GM19397 (cell line): ENCODE measurements at regions not wholly inside any gene's neighbourhood (a gene's known extent, or its start where the extent isn't known, plus 50 kb on each side); places are given as distances from the start of the nearest gene placed in this dataset.

ENCODE experiments used
- ATAC-seq: cut with Tn5 transposase; IDR thresholded peaks from one replicate; pipeline ENCODE4 v1.9.1; 2021; ENCODE audit warnings: mild to moderate bottlenecking, moderate library complexity; ENCODE audit not compliant: unreplicated experiment

DNA sequence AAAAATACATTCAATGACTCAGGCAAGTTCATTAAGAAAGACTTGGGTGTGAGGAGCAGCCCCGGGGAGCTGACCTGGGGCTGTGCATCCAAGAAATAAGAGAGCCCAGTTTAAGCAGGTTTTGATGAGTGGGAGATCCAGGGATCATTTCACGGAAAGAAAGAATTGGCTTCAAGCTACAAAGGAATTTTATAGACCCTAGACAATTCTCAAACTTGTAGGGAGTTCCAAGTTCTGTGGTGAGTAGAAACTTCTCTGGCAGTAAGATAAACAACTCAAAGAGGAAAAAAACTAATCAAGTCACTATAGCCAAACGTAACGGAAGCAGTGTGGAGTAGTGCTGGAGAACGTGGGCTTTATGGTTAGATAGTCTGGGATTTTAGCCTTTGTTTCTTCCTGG is 175.7 kb upstream of the DDHD1 start:
- ATAC-seq = no peak

- no peak for ATAC-seq
Measured at GRCh38 chr14:53327716-53328115, 174.6 kb upstream of the DDHD1 start.

DNA sequence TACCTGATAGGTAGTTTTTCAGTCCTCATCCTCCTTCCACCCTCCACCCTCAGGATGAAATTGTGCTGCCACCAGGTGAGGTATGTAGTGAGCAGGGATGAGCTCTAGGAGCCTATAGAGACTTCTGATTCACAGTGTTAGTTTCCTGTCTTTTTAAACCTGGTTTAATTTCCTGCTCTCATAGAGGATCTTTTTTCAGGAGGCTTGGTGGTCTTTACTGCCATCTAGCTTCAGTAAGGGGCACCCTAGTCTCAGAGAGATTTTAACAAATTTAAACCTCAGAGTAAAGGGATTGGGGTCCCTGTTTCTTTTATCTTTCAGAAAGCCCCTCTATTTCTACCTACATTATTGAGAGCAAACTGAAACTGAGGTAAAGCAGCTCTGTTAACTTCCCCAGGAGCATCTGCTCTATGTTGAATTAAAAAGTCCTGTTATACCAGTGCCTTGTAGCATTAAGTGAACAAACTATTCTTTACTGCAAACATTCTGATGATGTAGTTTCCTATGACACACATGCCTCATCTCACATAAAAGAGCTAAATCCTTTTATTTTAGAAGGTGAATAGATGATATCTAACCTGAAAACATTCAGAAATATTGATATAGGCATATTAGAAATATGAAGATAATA is 172.2 kb upstream of the DDHD1 start:
- ATAC-seq = no peak

GRCh38 chr14:53316504-53316903 is 163.4 kb upstream of the DDHD1 start:
- ATAC-seq = no peak

DNA sequence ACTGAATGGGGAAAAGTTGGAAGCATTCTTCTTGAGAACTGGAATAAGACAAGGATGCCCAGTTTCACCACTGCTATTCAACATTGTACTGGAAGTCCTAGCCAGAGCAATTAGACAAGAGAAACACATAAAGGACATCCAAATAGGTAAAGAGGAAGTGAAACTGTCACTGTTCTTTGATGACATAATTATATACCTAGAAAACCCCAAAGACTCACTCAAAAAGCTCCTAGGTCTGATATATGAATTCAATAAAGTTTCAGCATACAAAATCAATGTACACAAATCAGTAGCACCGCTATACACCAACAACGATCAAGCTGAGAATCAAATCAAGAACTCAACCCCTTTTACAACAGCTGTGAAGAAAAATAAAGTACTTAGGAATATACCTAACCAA is 157.3 kb upstream of the DDHD1 start:
- no peak for ATAC-seq

DNA sequence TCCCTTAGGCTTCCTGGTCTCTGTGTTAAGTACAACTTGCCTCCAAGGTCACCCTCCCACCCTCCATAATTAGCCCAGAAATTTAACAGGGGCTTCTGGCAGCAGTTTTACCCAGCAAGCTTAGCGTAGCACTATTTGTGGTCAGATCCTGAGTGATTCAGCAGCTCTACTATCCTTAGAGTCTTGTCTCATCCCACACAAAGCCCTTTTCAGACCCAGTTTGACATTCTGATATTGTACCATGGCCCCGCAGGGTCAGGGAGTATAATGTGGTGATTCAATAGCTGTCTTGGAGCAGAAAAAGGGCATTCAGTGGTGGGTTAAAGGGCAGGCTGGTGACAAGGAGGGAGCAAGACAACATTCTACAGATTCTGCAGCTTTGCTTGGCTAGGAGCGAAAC is 153.8 kb upstream of the DDHD1 start:
- no peak for ATAC-seq

GRCh38 chr14:53306267-53306721 is 153.2 kb upstream of the DDHD1 start:
- no peak for ATAC-seq

GRCh38 chr14:53304726-53305381 is 151.7 kb upstream of the DDHD1 start:
- ATAC-seq = no peak

- ATAC-seq = no peak
Measured at GRCh38 chr14:53295985-53296582, 143.0 kb upstream of the DDHD1 start.

- ATAC-seq = no peak
Measured at GRCh38 chr14:53295372-53295771, 142.2 kb upstream of the DDHD1 start.

GRCh38 chr14:53286301-53286700 is 133.2 kb upstream of the DDHD1 start:
- no peak for ATAC-seq

- no peak for ATAC-seq
Measured at GRCh38 chr14:53285821-53286220, 132.7 kb upstream of the DDHD1 start.

- no peak for ATAC-seq
Measured at GRCh38 chr14:53285064-53285463, 131.9 kb upstream of the DDHD1 start.

DNA sequence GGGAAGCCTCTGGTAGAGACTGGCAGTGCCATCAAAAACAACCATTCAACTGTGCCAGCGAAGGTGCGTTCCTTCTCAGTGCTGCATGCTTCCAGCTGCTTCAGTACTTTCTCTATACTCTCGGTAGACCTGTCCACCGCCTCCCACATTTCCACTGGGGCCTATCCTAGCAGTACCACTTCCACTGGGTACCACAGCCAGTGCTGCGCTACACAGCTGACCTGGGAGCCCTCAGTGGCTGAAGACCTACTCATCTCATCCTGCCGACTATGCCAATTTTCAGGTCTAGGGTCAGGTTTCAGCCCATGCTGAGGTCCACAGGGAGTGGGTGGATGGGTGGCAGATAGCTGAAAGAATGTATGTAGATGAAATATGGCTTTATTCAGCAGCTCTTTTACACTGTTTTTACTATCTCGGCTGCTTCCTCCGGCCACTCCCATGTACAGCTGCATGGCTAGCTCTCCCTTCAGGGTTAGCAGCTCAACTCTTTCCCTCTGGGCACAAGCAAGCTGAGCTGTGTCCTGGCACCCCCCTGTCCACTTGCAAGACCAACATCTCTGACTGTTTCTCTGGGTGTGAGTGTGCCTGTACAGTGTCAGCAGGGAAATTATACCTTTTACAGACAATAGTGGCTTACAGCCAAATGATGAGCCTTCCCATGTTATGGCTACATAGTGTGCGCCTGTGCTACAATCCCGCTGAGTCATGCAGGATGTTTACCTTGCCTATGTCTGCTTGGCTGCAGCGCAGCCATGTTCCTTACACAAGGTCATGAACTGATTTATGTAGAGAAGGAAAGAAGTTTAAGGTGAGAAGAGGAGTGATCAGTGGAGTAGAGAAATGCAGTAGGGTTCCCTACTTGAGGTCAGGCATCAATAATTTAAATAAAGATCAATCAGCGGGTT is 125.7 kb upstream of the DDHD1 start:
- no peak for ATAC-seq

- ATAC-seq = no peak
Measured at GRCh38 chr14:53273671-53274072, 120.5 kb upstream of the DDHD1 start.

GRCh38 chr14:53265025-53265424 is 111.9 kb upstream of the DDHD1 start:
- no peak for ATAC-seq

DNA sequence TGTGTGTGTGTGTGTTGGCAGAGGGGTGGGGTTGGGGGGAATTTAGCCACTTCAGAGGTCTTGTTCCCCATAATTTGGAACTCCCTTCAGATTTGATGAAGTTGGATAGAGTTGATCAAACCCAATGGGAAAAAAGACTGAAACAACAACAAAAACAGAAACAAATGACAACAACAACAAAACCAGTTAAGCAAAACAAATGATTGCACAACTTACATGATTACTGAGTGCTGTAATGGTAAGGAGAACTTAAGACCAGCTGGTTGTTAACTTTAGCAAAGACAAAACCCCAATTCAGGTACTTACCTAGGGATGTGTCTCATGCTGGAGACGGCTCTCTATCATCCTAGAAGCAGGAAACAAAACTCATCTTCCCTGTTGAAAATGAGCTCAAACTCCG is 107.8 kb upstream of the DDHD1 start:
- ATAC-seq = no peak

GRCh38 chr14:53260286-53260685 is 107.2 kb upstream of the DDHD1 start:
- ATAC-seq = no peak

GRCh38 chr14:53252141-53252540 is 99.0 kb upstream of the DDHD1 start:
- no peak for ATAC-seq

- no peak for ATAC-seq
Measured at GRCh38 chr14:53249059-53249458, 95.9 kb upstream of the DDHD1 start.

GRCh38 chr14:53247596-53248370 is 94.7 kb upstream of the DDHD1 start:
- ATAC-seq = no peak
